NCI-H446 (cell line): ENCODE measurements at regions not wholly inside any gene's neighbourhood (a gene's known extent, or its start where the extent isn't known, plus 50 kb on each side); places are given as distances from the start of the nearest gene placed in this dataset.
"Not testable (repeated sequence)": the region's sequence is repeated elsewhere in the genome, so short reads cannot be mapped to it uniquely, and the experiment has no call there.

Source experiments
- DNase-seq, 2 experiments: peaks; one replicate each; lab custom pipeline; 2025; lab: John Stamatoyannopoulos, UW

GRCh38 chr9:83138422-83139135, 75.6 kb upstream of the RASEF start:
- no peak for DNase-seq

GRCh38 chr9:83133316-83133715, 70.4 kb upstream of the RASEF start:
- no peak for DNase-seq

GRCh38 chr9:83132768-83133167, 69.8 kb upstream of the RASEF start:
- DNase-seq, result no peak

GRCh38 chr9:83130541-83130940, 67.6 kb upstream of the RASEF start:
- DNase-seq, result no peak

GRCh38 chr9:83125671-83126070, 62.7 kb upstream of the RASEF start:
- DNase-seq, result no peak

GRCh38 chr9:83119873-83120272, 56.9 kb upstream of the RASEF start:
- DNase-seq, result no peak

GRCh38 chr9:83116026-83116425, 53.1 kb upstream of the RASEF start:
- DNase-seq, result peak in 1 of 2 experiments; percentile 4

- DNase-seq, result not testable (repeated sequence)
Observed at GRCh38 chr9:83113445-83113844, 50.5 kb upstream of the RASEF start.
